ENCODE measurements at regions not wholly inside any gene's neighbourhood (a gene's known extent, or its start where the extent isn't known, plus 50 kb on each side); places are given as distances from the start of the nearest gene placed in this dataset.

- BruUV-seq (replicated peaks), result no TSS peak
- no peak for DNase-seq (ENCODE audit: low read depth, low spot score)
- no peaks in the 10 kb centered on the region for H3K36me3 ChIP-seq (ENCODE audit: control insufficient read depth in 2 of 2, extremely low read depth in 1 of 2, insufficient read depth in 2 of 2, low read length in 2 of 2)
- FAIRE-seq, result no peak
- dilution Hi-C loops (cut with MboI; ENCODE audit: extremely low pct_ligation_motif_present, low sequenced_read_pairs) (no loop called here), intact Hi-C loops (cut with micrococcal nuclease) (no loop called here)
- no peak overlapping the region for H3K27ac ChIP-seq (ENCODE audit: insufficient read depth, low read depth, low read length)
- no peaks in the 10 kb centered on the region for H3K9me3 ChIP-seq (replicated peaks; ENCODE audit: control insufficient read depth, insufficient read depth, low read length)
- H3K9ac ChIP-seq (replicated peaks; ENCODE audit: extremely low read depth, insufficient read depth, low read length), result no peak overlapping the region
- ChIA-PET CTCF (interaction anchor here (1.3 kb wide), 1 partner anchor 187 kb away, joined by 4 read pairs; no protein-coding TSS in a partner anchor), POLR2A (no interaction called here)
- no peaks in the 10 kb centered on the region for H3K9me1 ChIP-seq (replicated peaks; ENCODE audit: control insufficient read depth, extremely low read depth, insufficient read depth, low read length)
- H4K20me1 ChIP-seq (replicated peaks; ENCODE audit: control insufficient read depth, extremely low read depth, insufficient read depth, low read length), result no peaks in the 10 kb centered on the region
- H3K27me3 ChIP-seq (ENCODE audit: control insufficient read depth in 2 of 2, insufficient read depth in 2 of 2, low read length in 2 of 2), result peaks cover 3 to 5% of the 10 kb centered on the region in 2 experiments
- no peaks in the 10 kb centered on the region for H3K79me2 ChIP-seq (ENCODE audit: control insufficient read depth, insufficient read depth, low read length)
- no peak overlapping the region for H2AFZ ChIP-seq (ENCODE audit: low read depth, low read length)
- H3K4me3 ChIP-seq (replicated peaks in 1 of 3; ENCODE audit: insufficient read depth in 1 of 3, low read depth in 1 of 3, low read length in 3 of 3), result no peak overlapping the region
- TF ChIP-seq POLR2A (IDR thresholded peaks at IDR 0.05; ENCODE audit: low read depth, low read length), result no peak
- no peak overlapping the region for H3K4me2 ChIP-seq (ENCODE audit: insufficient read depth, low read length)
- H3K4me1 ChIP-seq (ENCODE audit: control insufficient read depth, extremely low read depth, insufficient read depth, low read length), result no peaks in the 10 kb centered on the region
Measured at GRCh38 chr20:40776466-40777457, 87.7 kb upstream of the MAFB start.

GRCh38 chr20:40777653-40778052 lies 88.6 kb upstream of the MAFB start:
- FAIRE-seq (no peak), DNase-seq (ENCODE audit: low read depth, low spot score) (no peak)
- Histone ChIP-seq H3K4me2 (ENCODE audit: insufficient read depth, low read length) (no peak overlapping the region), H3K9ac (replicated peaks; ENCODE audit: extremely low read depth, insufficient read depth, low read length) (no peak overlapping the region), H3K4me3 (replicated peaks in 1 of 3; ENCODE audit: insufficient read depth in 1 of 3, low read depth in 1 of 3, low read length in 3 of 3) (no peak overlapping the region), H3K4me1 (ENCODE audit: control insufficient read depth, extremely low read depth, insufficient read depth, low read length) (no peaks in the 10 kb centered on the region), H3K9me1 (replicated peaks; ENCODE audit: control insufficient read depth, extremely low read depth, insufficient read depth, low read length) (no peaks in the 10 kb centered on the region), H3K36me3 (ENCODE audit: control insufficient read depth in 2 of 2, extremely low read depth in 1 of 2, insufficient read depth in 2 of 2, low read length in 2 of 2) (no peaks in the 10 kb centered on the region), H3K27ac (ENCODE audit: insufficient read depth, low read depth, low read length) (no peak overlapping the region), H2AFZ (ENCODE audit: low read depth, low read length) (no peak overlapping the region), H4K20me1 (replicated peaks; ENCODE audit: control insufficient read depth, extremely low read depth, insufficient read depth, low read length) (no peaks in the 10 kb centered on the region), H3K27me3 (ENCODE audit: control insufficient read depth in 2 of 2, insufficient read depth in 2 of 2, low read length in 2 of 2) (peaks cover 3 to 5% of the 10 kb centered on the region in 2 experiments), H3K79me2 (ENCODE audit: control insufficient read depth, insufficient read depth, low read length) (no peaks in the 10 kb centered on the region), H3K9me3 (replicated peaks; ENCODE audit: control insufficient read depth, insufficient read depth, low read length) (no peaks in the 10 kb centered on the region)
- TF ChIP-seq POLR2AphosphoS5 (IDR thresholded peaks at IDR 0.05; ENCODE audit: insufficient read depth, low read depth, low read length) (no peak), CTCF (IDR thresholded peaks at IDR 0.05; ENCODE audit: extremely low read depth in 1 of 2, insufficient read depth in 1 of 2, low read depth in 1 of 2, low read length in 2 of 2) (no peak), GATA2 (IDR thresholded peaks at IDR 0.05; ENCODE audit: insufficient read depth, insufficient read length, low read depth, low read length) (no peak), POLR2A (IDR thresholded peaks at IDR 0.05; ENCODE audit: low read depth, low read length) (no peak), JUN (IDR thresholded peaks at IDR 0.05; ENCODE audit: borderline replicate concordance, insufficient read depth, insufficient read length, low read depth) (no peak), MYC (IDR thresholded peaks at IDR 0.05; ENCODE audit: low read depth, low read length) (no peak), EZH2 (IDR thresholded peaks at IDR 0.05; ENCODE audit: borderline replicate concordance, low read depth, low read length, severe bottlenecking) (no peak), FOS (IDR thresholded peaks at IDR 0.05; ENCODE audit: borderline replicate concordance, insufficient read depth, low read length) (no peak)
- TF ChIP-seq, protein P1, sequence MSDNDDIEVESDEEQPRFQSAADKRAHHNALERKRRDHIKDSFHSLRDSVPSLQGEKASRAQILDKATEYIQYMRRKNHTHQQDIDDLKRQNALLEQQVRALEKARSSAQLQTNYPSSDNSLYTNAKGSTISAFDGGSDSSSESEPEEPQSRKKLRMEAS (IDR thresholded peaks at IDR 0.05; ENCODE audit: insufficient read depth, insufficient read length), result no peak
- intact Hi-C loops (cut with micrococcal nuclease) (no loop called here), dilution Hi-C loops (cut with MboI; ENCODE audit: extremely low pct_ligation_motif_present, low sequenced_read_pairs) (no loop called here)
- BruUV-seq (replicated peaks), result no TSS peak
- ChIA-PET CTCF (no interaction called here), POLR2A (no interaction called here)
